Activated CD4-positive, alpha-beta T cell treated with anti-CD3 and anti-CD28 coated beads for 36 hours (primary cell): ENCODE measurements at regions not wholly inside any gene's neighbourhood (a gene's known extent, or its start where the extent isn't known, plus 50 kb on each side); places are given as distances from the start of the nearest gene placed in this dataset.

Experiments used
- ATAC-seq: fragments of 200-7000 bp; cut with Tn5 transposase; one replicate; pipeline ENCODE4 v1.10.0; 2021; ENCODE audit warnings: mild to moderate bottlenecking, moderate library complexity
- CTCF ChIA-PET: fragments of 350-600 bp; sonication (Branson Sonifier 250); formaldehyde crosslinking; loops from one replicate; lab custom pipeline; 2021; ENCODE audit warnings: antibody characterized with exemption; lab: Charles Lee
- POLR2A ChIA-PET: fragments of 350-600 bp; sonication (Branson Sonifier 250); formaldehyde crosslinking; loops from one replicate; lab custom pipeline; 2021; ENCODE audit warnings: antibody characterized with exemption, inconsistent platforms; lab: Charles Lee
- DNase-seq: peaks from one replicate; pipeline ENCODE4 v3.0.0-alpha.2; 2020
- H3K27ac Mint-ChIP-seq: one replicate; pipeline ENCODE4 v1.8.0; 2021; ENCODE audit warnings: mixed read lengths
- H3K27me3 Mint-ChIP-seq: one replicate; pipeline ENCODE4 v1.8.0; 2021; ENCODE audit warnings: mixed read lengths
- H3K36me3 Mint-ChIP-seq: one replicate; pipeline ENCODE4 v1.8.0; 2021; ENCODE audit warnings: low read depth, mixed read lengths
- H3K4me1 Mint-ChIP-seq: one replicate; pipeline ENCODE4 v1.8.0; 2021; ENCODE audit warnings: mixed read lengths
- H3K4me3 Mint-ChIP-seq: one replicate; pipeline ENCODE4 v1.8.0; 2021; ENCODE audit warnings: mild to moderate bottlenecking, moderate library complexity, mixed read lengths
- H3K9me3 Mint-ChIP-seq: one replicate; pipeline ENCODE4 v1.8.0; 2021; ENCODE audit warnings: low read depth, mixed read lengths
- intact Hi-C, 2 experiments: fragments of 100-400 bp; cut with DNase I in 1 of 2; cut with micrococcal nuclease in 1 of 2; formaldehyde crosslinking; loops; one replicate each; pipeline versions ENCODE4 v1.14.2 to v1.15.1; 2022 to 2024; cut with DNase I, micrococcal nuclease

GRCh38 chr9:108803428-108804065 is 52.2 kb downstream of the ACTL7B start:
- DNase-seq (no peak), ATAC-seq (no peak)
- Mint-ChIP-seq H3K9me3 (no peaks in the 10 kb centered on the region), H3K27me3 (peaks cover 3% of the 10 kb centered on the region), H3K27ac (no peak overlapping the region), H3K36me3 (no peaks in the 10 kb centered on the region), H3K4me1 (no peaks in the 10 kb centered on the region), H3K4me3 (no peak overlapping the region)
- ChIA-PET CTCF (no interaction called here), POLR2A (no interaction called here)
- intact Hi-C loops = no loop called here

DNA sequence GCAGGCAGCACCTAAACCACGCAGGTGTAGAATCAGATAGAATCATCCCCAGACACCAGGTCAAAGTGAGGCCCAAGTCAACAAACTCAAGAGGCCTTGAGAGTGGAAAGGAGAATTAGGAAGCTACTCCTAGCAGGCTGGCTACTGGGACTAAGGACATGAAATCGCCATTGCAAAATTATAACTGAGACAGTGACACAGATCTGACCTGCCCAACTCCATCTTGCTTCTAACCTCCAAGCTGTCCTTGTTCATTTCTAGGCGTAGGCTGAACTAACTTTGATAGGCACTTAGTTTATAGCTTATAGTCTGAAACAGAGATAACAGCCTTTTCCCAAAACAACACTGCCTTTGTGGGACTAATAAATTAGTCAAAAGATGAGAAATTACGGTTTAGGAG is 52.8 kb downstream of the ACTL7B start:
- ChIA-PET POLR2A (no interaction called here), CTCF (no interaction called here)
- Mint-ChIP-seq H3K4me1 (no peaks in the 10 kb centered on the region), H3K4me3 (no peak overlapping the region), H3K27me3 (peaks cover 2% of the 10 kb centered on the region), H3K36me3 (no peaks in the 10 kb centered on the region), H3K27ac (no peak overlapping the region), H3K9me3 (no peaks in the 10 kb centered on the region)
- DNase-seq (no peak), ATAC-seq (no peak)
- intact Hi-C loops = no loop called here

- Mint-ChIP-seq H3K36me3 (no peaks in the 10 kb centered on the region), H3K27me3 (no peaks in the 10 kb centered on the region), H3K4me3 (no peak overlapping the region), H3K9me3 (no peaks in the 10 kb centered on the region), H3K4me1 (no peaks in the 10 kb centered on the region), H3K27ac (no peak overlapping the region)
- ATAC-seq (no peak), DNase-seq (no peak)
- ChIA-PET CTCF (no interaction called here), POLR2A (no interaction called here)
- intact Hi-C loops = no loop called here
Measured at GRCh38 chr9:108801949-108802348, 53.8 kb downstream of the ACTL7B start.

- no peaks in the 10 kb centered on the region for H3K9me3 Mint-ChIP-seq
- ATAC-seq = no peak
- no peaks in the 10 kb centered on the region for H3K36me3 Mint-ChIP-seq
Measured at GRCh38 chr9:108800632-108801099, 55.1 kb downstream of the ACTL7B start.

GRCh38 chr9:108793573-108793972 is 62.2 kb downstream of the ACTL7B start:
- ATAC-seq (no peak), DNase-seq (no peak)
- Mint-ChIP-seq H3K9me3 (no peaks in the 10 kb centered on the region), H3K4me3 (no peak overlapping the region), H3K27me3 (peaks cover 3% of the 10 kb centered on the region), H3K27ac (no peak overlapping the region), H3K4me1 (no peaks in the 10 kb centered on the region), H3K36me3 (no peaks in the 10 kb centered on the region)
- intact Hi-C loops = no loop called here
- POLR2A ChIA-PET = no interaction called here
- CTCF ChIA-PET = no interaction called here

More at GRCh38 chr9:108800632-108801099, 55.1 kb downstream of the ACTL7B start:
- no peaks in the 10 kb centered on the region for H3K4me1 Mint-ChIP-seq
- intact Hi-C loops = no loop called here
- no peak overlapping the region for H3K4me3 Mint-ChIP-seq
- CTCF ChIA-PET = no interaction called here
- no peaks in the 10 kb centered on the region for H3K27me3 Mint-ChIP-seq
- POLR2A ChIA-PET = no interaction called here
- DNase-seq = no peak
- H3K27ac Mint-ChIP-seq = no peak overlapping the region

- DNase-seq (no peak), ATAC-seq (no peak)
- ChIA-PET POLR2A (no interaction called here), CTCF (no interaction called here)
- no peak overlapping the region for H3K4me3 Mint-ChIP-seq
- H3K36me3 Mint-ChIP-seq = no peaks in the 10 kb centered on the region
- H3K27ac Mint-ChIP-seq = no peak overlapping the region
- H3K9me3 Mint-ChIP-seq = peaks cover 2% of the 10 kb centered on the region
- H3K27me3 Mint-ChIP-seq = peaks cover 3% of the 10 kb centered on the region
- H3K4me1 Mint-ChIP-seq = no peaks in the 10 kb centered on the region
- intact Hi-C loops = no loop called here
Measured at GRCh38 chr9:108789742-108790141, 66.0 kb downstream of the ACTL7B start.

DNA sequence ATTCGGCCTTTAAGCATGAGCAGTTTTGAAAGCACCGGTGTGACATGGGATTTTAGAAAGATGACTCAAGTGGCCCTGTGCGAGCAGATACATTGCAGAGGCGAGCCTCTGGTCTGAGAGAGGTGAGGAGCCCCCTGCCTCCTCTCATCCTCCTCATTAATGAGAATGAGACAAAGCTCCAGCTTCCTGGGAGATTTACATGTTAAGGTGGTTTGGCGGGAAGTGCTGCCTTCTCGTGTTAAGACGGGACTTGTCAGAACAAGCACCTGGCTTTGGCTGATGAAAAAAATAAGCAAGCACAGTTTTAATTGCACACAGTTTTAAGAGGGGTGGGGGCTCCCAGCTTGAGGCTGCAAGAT is 68.1 kb downstream of the ACTL7B start:
- Mint-ChIP-seq H3K27me3 (peaks cover 2% of the 10 kb centered on the region), H3K4me3 (no peak overlapping the region), H3K4me1 (no peaks in the 10 kb centered on the region), H3K9me3 (peaks cover 2% of the 10 kb centered on the region), H3K36me3 (no peaks in the 10 kb centered on the region), H3K27ac (no peak overlapping the region)
- intact Hi-C loops = no loop called here
- DNase-seq = no peak
- ChIA-PET POLR2A (no interaction called here), CTCF (no interaction called here)
- ATAC-seq = no peak

DNA sequence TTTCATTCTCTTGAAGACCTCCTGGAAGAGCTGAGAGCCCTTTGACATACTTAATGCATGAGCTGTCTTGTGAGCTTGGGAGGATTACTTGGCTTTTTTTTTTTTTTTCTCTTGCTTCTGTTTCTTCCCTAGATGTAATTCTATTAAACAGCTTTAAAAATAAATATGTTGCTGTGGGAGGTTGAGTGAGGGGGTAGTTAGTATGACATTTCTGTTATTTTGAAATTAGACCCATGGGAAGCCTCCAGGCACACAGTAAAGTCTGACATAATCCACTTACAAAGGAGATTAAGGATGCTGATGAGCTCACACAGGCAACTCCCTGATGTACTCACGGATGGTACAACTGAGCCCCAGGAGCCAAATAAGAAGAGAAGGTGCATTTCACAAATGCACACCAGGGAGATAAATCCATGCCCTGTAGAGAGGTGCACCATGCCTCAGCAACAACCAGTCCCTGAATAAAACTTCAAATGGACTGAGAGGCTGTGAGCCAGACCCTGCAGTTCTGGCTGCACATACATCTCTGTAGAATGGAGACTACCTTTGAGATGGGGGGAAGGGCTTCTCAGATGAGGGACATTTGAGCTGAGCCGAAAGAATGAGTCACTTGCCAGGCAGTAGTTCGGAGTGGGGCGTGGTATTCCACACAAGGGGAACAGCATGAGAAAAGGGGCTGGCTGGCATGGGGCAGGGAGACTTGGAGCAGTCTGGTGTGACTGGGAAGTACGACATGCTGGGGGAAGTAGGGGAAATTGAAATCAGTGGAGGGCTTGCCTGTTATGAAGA is 68.7 kb downstream of the ACTL7B start:
- intact Hi-C loops = no loop called here
- ChIA-PET CTCF (interaction anchor here (0.8 kb wide), 1 partner anchor 25 kb away, joined by 3 read pairs; no protein-coding TSS in a partner anchor), POLR2A (no interaction called here)
- DNase-seq (no peak), ATAC-seq (no peak)
- peaks cover 2% of the 10 kb centered on the region for H3K9me3 Mint-ChIP-seq
- no peak overlapping the region for H3K27ac Mint-ChIP-seq
- H3K36me3 Mint-ChIP-seq = no peaks in the 10 kb centered on the region
- H3K4me3 Mint-ChIP-seq = no peak overlapping the region
- peaks cover 2% of the 10 kb centered on the region for H3K27me3 Mint-ChIP-seq
- no peaks in the 10 kb centered on the region for H3K4me1 Mint-ChIP-seq

GRCh38 chr9:108786322-108786721 is 69.5 kb downstream of the ACTL7B start:
- no peak overlapping the region for H3K4me3 Mint-ChIP-seq
- ChIA-PET CTCF (interaction anchor here (0.8 kb wide), 1 partner anchor 24 kb away, joined by 3 read pairs; no protein-coding TSS in a partner anchor), POLR2A (no interaction called here)
- peaks cover 2% of the 10 kb centered on the region for H3K9me3 Mint-ChIP-seq
- peaks cover 6% of the 10 kb centered on the region for H3K27me3 Mint-ChIP-seq
- no peaks in the 10 kb centered on the region for H3K36me3 Mint-ChIP-seq
- intact Hi-C loops = no loop called here
- ATAC-seq = no peak
- no peak overlapping the region for H3K27ac Mint-ChIP-seq
- DNase-seq = no peak
- no peaks in the 10 kb centered on the region for H3K4me1 Mint-ChIP-seq

DNA sequence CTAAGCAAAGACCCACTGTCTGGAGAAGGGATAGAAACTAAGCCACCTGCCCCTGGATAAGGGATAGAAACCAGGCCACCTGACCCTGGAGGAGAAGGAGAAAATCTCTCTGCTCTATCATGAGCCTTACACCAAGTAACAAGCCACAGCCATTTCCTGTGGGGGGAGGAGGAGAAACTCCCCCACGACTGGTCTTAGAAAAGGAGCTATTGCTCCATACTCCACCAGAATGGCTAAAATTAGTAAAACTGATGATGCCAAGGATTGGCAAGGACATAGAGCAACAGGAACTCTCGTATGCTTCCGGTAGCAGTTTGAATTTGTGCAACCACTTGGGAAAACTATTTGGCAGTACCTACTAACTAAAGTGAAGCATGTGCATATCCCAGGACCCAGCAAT is 70.8 kb downstream of the ACTL7B start:
- CTCF ChIA-PET = interaction anchor here (0.6 kb wide), 1 partner anchor 458 kb away, joined by 3 read pairs; no protein-coding TSS in a partner anchor
- intact Hi-C loops = no loop called here
- Mint-ChIP-seq H3K4me3 (no peak overlapping the region), H3K27me3 (peaks cover 9% of the 10 kb centered on the region), H3K9me3 (peaks cover 2% of the 10 kb centered on the region), H3K27ac (no peak overlapping the region), H3K36me3 (no peaks in the 10 kb centered on the region), H3K4me1 (no peaks in the 10 kb centered on the region)
- no peak for ATAC-seq
- POLR2A ChIA-PET = no interaction called here
- DNase-seq = no peak

DNA sequence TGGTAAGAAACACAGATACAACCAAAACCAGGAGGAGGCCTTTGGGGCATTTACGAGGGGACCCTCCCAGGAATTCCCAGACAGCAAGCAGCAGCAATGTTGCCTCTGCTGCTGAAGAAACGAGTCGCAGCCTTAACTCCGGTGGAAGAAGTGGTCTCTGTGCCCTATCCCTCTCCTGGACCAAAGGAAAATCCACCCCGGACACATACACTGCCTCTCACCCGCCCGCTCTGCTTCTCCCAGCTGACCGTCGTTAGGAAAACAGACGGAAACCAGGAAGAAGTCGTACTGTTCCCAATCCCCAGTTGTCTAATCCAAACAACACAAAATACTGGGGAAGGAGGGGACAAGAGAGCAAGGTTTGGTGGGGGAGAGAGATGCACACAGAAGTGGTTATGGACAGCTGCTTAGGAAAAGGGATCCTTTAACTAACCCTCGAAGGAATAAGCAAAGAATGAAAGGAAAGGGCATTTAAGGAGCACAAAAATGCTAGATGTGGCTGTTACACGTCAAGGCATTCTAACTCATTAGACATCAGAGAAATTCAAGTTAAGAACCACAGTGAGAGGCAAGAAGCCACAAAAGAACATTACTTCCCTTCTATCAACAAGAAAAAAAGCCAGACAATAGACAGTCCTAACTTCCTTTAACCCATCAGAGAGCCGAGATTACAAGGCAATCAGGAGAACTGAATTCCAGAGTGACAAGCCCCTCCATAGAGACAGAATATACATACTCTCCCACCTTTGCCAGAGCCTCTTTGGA is 71.9 kb downstream of the ACTL7B start:
- Mint-ChIP-seq H3K4me1 (no peaks in the 10 kb centered on the region), H3K27me3 (peaks cover 13% of the 10 kb centered on the region), H3K27ac (no peak overlapping the region), H3K4me3 (no peak overlapping the region), H3K36me3 (no peaks in the 10 kb centered on the region), H3K9me3 (peaks cover 2% of the 10 kb centered on the region)
- DNase-seq (no peak), ATAC-seq (no peak)
- ChIA-PET POLR2A (no interaction called here), CTCF (interaction anchor here (0.6 kb wide), 1 partner anchor 459 kb away, joined by 3 read pairs; no protein-coding TSS in a partner anchor)
- intact Hi-C loops = no loop called here
